CD4-positive, alpha-beta T cell treated with Interleukin-1 beta for 1 hour (primary cell): ENCODE measurements at regions not wholly inside any gene's neighbourhood (a gene's known extent, or its start where the extent isn't known, plus 50 kb on each side); places are given as distances from the start of the nearest gene placed in this dataset.

Experiments used
- DNase-seq, 2 donors: peaks; one replicate each; pipeline ENCODE4 v3.0.0-alpha.2; 2020 to 2022

DNA sequence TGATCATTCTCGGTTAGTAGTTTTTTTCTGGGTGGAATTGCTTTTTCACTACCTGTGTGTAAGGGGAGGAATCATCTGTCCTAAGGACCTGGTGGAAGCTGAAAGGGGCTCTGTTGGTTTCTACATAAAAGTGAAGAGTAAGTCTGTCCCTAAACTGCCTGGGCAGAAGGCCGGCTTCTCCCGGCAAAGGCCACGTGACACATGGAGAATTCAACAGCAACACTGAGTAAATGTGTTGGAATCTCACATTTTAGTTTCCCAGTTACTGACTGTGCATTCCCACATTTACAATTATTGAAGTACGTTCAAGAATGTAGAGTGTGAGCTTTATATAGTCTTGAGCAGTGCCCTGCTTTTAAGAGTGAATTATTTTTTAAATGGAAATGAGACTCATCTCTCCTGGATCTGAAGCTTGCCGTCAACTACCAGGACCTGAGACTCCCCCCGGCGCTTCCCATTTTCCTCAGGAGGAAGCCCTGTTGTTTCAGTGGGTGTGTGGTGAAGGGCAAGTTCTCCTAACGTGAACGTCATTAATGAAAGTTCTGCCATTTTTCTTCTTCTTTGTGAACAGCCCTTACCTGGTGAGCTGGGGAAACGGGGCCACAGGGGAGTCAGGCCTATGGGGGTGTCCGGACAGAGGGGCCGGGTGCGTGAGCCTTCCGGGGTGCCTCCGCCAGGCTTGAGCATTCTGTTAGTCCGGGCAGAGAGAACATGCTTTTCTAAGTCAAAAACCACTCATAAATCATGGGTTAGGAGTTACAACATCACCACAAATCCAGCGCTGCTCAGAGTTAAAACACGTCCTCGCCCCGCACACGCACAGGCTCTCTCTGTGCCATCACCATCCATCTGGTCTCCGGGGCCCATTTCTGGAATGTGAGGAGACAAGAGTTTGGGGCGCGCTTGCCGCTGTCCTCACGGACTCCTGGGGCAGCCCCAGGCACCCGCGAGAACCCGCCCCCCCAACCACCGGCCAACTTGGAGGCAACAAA is 56.6 kb upstream of the SMOC2 start:
- DNase-seq, result no peak

DNA sequence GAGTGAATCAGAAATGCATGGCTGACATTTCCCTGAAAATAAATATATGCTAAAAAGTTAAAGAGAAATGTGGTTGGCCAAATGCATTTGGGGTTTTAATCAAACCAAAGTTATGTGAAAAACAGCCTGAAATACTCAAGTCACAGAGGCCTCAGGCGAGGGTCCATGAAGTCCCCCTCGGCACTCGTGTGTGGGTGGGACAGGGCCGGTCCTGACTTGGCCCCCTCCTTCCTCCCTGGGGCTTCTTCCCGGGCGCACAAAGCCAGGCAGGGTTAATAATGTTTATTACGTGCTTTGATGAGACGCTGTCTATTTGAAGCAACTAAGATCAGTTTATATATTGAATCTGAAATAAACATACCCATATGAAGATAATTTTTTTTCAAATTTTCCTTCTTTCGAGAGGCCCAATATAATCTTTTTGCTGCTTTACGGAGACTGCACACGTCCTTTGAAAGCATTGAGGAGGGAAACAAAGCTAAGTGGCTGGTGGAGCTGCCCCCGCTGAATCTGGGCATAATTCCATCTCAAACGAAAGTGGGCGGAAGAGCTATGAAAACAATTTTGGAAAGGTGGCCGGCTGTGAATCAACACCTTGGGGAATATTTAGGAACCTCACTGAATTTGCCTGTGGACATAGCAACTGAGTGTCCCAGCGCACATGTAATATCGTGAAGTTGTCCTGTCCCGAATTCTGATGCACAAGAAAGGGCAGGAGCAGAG is 55.8 kb upstream of the SMOC2 start:
- DNase-seq, result no peak

DNA sequence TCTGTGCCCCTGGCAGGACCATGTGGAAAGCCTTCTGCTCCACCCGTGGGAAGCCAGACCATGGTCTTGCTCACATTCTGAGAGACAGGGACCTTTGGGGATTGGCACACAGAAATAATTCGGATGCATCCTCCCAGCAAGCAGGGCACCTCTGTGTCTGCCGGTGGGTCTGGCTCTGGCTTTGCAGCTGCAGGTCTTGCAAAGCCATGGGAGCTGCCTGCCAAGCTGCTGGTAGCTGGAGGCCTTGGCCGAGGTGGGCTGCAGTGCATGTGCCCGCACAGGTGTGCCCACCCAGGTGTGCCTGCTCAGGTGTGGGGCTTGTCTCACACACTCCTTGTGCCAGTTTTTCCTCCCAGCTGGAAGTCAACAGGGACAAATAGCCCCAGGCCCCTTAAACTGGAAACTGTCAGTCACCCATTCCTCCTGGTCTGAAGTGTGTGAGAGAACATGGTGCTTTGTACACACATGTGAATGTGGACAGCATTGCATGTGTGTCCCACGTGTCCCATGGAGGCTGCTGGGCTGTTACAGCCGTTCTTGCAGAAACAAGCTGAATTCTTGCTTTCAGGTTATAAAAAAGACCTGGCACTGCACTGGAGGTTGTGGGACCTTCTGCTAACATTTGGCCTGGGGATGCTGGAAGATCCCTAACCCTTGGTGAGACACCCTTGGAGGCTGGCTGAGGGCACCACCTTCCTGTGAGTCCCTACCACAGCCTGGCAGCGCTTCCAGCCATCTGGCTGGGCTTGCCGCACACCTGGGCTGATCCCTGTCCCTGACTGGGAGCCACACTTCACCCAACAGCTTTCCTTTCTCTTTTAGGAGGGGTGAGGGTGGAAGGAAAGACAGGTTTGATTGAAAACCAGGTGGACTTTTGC is 54.9 kb upstream of the SMOC2 start:
- no peak for DNase-seq

DNA sequence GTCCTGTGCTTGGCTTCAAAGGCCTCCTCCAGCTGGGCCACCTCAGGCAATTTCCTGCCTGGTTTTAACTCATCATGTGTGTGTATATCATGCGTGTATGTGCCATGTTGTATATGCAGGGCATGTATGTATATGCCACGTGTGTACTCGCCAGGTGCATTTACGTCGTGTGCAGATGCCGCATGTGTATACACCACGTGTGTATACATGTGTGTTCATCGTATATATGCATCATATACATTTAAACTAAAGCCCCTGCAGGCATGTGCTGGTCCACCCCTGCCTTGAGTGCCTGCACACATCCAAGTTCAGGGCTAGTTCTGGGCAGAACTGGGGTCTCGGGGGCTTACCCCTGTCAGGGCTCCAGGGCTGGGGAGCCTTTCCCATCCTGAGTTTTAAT is 54.0 kb upstream of the SMOC2 start:
- no peak for DNase-seq

DNA sequence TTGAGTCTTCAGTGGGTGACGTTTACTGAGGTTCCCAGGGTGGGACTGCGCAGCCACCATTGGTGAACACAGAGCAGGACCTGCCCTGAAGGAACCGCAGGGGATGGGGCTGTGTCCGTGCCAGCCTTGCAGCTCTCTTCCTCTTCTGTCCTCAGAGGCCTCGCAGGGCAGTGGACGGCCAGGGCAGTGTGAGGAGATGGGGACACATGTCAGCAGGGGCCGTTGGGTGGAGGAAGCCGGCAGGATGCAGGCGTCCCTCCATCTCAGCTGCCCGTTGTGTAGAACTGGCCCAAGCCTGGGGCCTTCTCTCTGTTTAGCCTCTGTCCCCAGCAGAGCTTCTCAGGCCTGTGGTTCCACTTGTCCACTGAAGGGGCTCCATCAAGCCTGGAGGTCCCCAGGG is 53.6 kb upstream of the SMOC2 start:
- no peak for DNase-seq

DNA sequence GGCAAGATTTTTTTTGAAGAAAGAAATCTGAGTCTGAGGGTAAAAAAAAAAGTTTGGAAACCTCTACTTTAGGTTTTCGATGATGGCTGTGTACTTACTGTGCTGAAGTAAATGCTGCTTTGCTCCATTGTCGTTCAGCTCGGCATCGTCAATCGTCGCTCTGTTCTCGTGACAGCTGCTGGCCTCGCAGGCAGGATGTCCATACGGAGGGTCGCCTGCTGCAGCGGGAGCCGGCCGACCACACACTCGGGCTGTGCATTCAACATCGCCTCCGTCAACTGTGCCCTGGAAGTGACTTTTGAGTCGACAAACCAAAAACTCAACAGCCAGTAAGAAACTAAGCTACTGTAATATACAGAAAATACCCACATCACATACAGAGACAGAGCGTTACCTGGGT is 53.1 kb upstream of the SMOC2 start:
- no peak for DNase-seq

DNA sequence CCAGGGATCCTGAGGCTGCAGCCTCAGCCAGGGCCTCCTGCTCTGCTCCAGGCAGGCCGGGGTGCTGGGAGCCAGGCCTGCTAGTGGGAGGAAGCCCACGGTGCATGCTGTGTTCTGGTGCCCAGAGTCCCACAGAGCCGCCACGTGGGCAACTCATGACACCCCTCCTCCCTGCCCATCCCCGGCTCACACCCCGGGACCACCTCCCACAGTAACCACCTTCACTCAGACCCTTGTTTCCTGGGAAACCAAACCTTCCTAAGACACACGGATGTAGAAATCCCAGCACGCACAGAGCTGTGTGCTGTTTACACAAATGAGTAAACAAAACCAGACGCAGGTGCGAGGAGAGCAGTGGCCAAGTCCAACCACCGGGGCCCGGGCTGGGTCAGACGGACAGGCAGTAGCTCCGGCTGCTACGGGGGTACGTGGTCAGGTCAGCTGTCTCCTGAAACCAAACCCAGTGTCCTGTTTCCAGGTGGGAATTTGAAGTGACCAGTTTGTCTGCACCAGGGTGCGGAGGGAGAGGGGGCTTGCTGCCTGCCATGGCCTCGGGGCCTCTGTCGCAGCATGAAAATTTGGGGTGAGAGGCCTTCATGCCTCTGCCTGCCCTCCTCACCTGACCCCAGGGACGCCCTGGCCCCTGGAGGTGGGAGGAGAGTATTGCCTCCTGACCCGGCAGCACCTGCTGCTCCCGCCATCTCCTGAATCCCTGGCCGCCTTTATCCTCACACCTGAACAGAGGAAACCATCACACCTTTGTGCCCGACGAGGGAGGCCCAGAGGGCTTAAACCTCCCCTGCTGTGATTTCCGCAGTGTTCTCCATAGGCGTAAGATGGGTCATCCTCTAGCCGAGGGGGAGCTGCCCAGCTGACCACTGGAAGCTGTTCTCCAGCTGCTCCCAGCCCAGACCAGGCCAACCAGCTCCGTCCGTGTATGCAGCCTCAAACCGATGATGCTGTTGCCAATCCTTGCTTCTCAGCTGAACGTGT is 52.0 kb upstream of the SMOC2 start:
- no peak for DNase-seq

DNA sequence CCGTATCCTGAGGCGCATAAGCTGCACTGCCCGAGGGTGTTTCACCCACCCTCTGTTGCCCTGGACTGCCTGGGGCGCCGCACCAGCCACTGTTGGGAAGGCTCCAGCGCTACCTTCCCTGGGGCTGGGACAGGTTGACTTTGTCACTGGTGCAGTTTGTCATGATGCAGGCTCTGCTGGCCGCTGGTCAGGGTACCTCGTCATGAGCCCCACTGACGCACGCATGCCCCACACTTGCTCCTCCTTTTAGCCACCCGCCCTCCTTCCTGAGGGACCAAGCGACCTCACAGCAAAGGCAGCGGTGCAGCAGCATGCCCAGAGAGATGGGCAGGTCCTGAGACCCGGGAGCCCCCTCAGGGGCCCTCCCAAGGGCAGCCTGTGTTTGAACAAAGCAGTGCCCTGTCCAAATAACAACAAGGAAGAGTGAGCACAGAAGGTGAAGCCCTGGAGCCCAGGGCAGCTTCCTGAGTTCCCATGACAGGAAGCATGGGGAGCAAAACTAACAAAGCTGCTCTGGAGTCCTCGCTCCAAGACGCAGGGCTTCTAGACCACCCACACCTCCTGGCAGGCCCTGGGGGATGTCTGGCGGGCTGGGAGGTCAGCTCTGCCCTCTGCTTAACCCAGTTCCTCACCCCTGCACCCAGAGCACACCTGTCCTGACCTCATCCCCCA is 50.1 kb upstream of the SMOC2 start:
- no peak for DNase-seq
